Mesothelial cell of epicardium (in vitro differentiated cells): ENCODE measurements at regions not wholly inside any gene's neighbourhood (a gene's known extent, or its start where the extent isn't known, plus 50 kb on each side); places are given as distances from the start of the nearest gene placed in this dataset.

Experiments used
- DNase-seq, 2 experiments: peaks; one replicate each; pipeline ENCODE4 v3.0.0; 2021; ENCODE audit warnings: low spot score in 2 of 2; ENCODE audit not compliant: unreplicated experiment in 2 of 2
- H3K27ac Mint-ChIP-seq: 2 replicates; pipeline ENCODE4 v1.8.0; 2021; ENCODE audit warnings: mixed read lengths
- H3K27me3 Mint-ChIP-seq: 2 replicates; pipeline ENCODE4 v1.8.0; 2021; ENCODE audit warnings: low read depth, mixed read lengths
- H3K36me3 Mint-ChIP-seq: 2 replicates; pipeline ENCODE4 v1.8.0; 2021; ENCODE audit warnings: mixed read lengths
- H3K4me1 Mint-ChIP-seq: 2 replicates; pipeline ENCODE4 v1.8.0; 2021; ENCODE audit warnings: mixed read lengths
- H3K4me3 Mint-ChIP-seq: 2 replicates; pipeline ENCODE4 v1.8.0; 2021; ENCODE audit warnings: mild to moderate bottlenecking, moderate library complexity, mixed read lengths
- H3K9me3 Mint-ChIP-seq: 2 replicates; pipeline ENCODE4 v1.8.0; 2021; ENCODE audit warnings: mixed read lengths
- CTCF ChIP-seq: fragments of 200-600 bp; sonication (generic); IDR thresholded peaks from one replicate; pipeline ENCODE4 v1.5.0; 2021; ENCODE audit warnings: antibody characterized with exemption; ENCODE audit not compliant: unreplicated experiment

- Mint-ChIP-seq H3K9me3 (no peaks in the 10 kb centered on the region), H3K27ac (no peak overlapping the region), H3K27me3 (no peaks in the 10 kb centered on the region), H3K4me1 (peaks cover 2% of the 10 kb centered on the region), H3K36me3 (no peaks in the 10 kb centered on the region), H3K4me3 (no peak overlapping the region)
- DNase-seq: no peak
- TF ChIP-seq CTCF: no peak
These were observed 601.9 kb upstream of the DDX18 start for GRCh38 chr2:117212562-117212961.

GRCh38 chr2:117217145-117217544 is 597.3 kb upstream of the DDX18 start:
- Mint-ChIP-seq H3K27ac (no peak overlapping the region), H3K4me1 (peaks cover 6% of the 10 kb centered on the region), H3K9me3 (no peaks in the 10 kb centered on the region), H3K4me3 (no peak overlapping the region), H3K27me3 (no peaks in the 10 kb centered on the region), H3K36me3 (no peaks in the 10 kb centered on the region)
- no peak for DNase-seq
- no peak for TF ChIP-seq CTCF

GRCh38 chr2:117222809-117223208 is 591.7 kb upstream of the DDX18 start:
- Mint-ChIP-seq H3K36me3 (peaks cover 11% of the 10 kb centered on the region), H3K4me3 (no peak overlapping the region), H3K27ac (no peak overlapping the region), H3K9me3 (peaks cover 20% of the 10 kb centered on the region), H3K27me3 (no peaks in the 10 kb centered on the region), H3K4me1 (peaks cover 4% of the 10 kb centered on the region)
- DNase-seq: no peak
- no peak for TF ChIP-seq CTCF

- H3K9me3 Mint-ChIP-seq: peaks cover 58% of the 10 kb centered on the region
- H3K4me1 Mint-ChIP-seq: no peaks in the 10 kb centered on the region
- no peak for DNase-seq
- no peak overlapping the region for H3K4me3 Mint-ChIP-seq
- peaks cover 21% of the 10 kb centered on the region for H3K36me3 Mint-ChIP-seq
- H3K27ac Mint-ChIP-seq: no peak overlapping the region
- no peaks in the 10 kb centered on the region for H3K27me3 Mint-ChIP-seq
- no peak for TF ChIP-seq CTCF
These were observed 582.2 kb upstream of the DDX18 start for GRCh38 chr2:117232305-117232704.

- Mint-ChIP-seq H3K4me1 (no peaks in the 10 kb centered on the region), H3K4me3 (no peak overlapping the region), H3K36me3 (peaks cover 7% of the 10 kb centered on the region), H3K27me3 (no peaks in the 10 kb centered on the region), H3K9me3 (peaks cover 21% of the 10 kb centered on the region), H3K27ac (no peak overlapping the region)
- no peak for TF ChIP-seq CTCF
- DNase-seq: no peak
These were observed 557.1 kb upstream of the DDX18 start for GRCh38 chr2:117257362-117257761.

GRCh38 chr2:117269574-117269973 is 544.9 kb upstream of the DDX18 start:
- no peak for DNase-seq
- Mint-ChIP-seq H3K4me3 (no peak overlapping the region), H3K27me3 (no peaks in the 10 kb centered on the region), H3K4me1 (peaks cover 36% of the 10 kb centered on the region), H3K36me3 (peaks cover 4% of the 10 kb centered on the region), H3K9me3 (peaks cover 6% of the 10 kb centered on the region), H3K27ac (no peak overlapping the region)
- no peak for TF ChIP-seq CTCF
